IPS-NIHi7 (cell line): ENCODE measurements at regions not wholly inside any gene's neighbourhood (a gene's known extent, or its start where the extent isn't known, plus 50 kb on each side); places are given as distances from the start of the nearest gene placed in this dataset.
A peak's percentile ranks its signal among the peaks of the same experiment; 100 is the strongest.

Experiments used
- DNase-seq: peaks from one replicate; pipeline ENCODE4 v3.0.0; 2012; ENCODE audit warnings: mixed read lengths; ENCODE audit errors: extremely low spot score

DNA sequence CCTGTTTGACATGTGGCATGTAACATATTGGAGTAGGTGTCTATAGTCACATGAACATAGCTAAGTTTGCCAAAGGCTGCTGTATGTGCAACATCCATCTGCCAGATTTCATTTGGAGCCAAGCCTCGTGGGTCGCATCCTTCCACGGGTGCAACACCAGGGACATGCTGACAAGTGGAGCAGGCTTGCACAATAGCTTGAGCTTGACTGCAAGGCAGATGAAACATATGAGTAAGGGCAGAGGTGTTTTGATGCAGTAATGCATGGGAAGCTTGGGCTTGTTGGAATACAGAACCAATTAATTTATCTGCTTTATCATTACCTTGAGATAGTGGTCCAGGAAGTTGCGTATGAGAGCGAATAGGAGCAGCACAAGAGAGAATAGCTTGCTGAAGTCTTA is 74.1 kb upstream of the BTN3A2 start:
- DNase-seq = no peak

DNA sequence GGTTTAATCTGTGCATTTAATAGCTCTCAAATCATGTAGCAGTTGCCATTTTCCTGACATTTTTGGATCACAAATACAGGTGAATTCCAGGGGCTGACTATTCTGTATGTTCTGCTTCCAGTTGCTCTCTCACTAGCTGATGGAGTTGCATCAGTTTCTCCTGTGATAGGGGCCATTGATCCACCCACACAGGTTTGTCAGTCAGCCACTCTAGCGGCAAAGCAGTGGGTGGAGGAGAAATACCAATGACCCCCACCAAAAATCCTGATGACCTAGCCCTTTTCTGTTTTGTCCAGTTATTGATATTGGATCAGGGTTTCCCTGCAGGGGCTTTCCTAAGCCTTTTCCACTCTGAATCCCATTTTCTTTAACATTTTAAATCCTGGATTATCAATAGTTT is 72.3 kb upstream of the BTN3A2 start:
- DNase-seq = no peak

DNA sequence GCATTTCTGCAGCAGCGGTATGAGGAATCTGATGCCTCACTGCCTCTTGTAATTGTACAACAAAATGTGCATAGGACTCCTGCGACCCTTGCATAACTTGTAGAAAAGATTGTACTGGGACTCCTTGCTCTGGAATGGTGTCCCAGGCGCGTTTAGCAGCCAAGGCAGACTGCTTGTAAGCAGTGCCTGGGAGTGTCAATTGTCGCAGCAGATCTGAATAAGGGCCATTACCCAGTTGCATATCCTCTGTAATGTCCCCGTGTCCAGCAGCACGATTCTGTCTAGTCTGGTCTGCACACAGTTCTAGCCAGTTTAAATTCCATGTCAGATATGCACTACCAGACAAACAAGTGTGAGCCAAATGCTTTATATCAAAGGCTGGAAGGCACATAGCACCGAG is 70.7 kb upstream of the BTN3A2 start:
- no peak for DNase-seq

DNA sequence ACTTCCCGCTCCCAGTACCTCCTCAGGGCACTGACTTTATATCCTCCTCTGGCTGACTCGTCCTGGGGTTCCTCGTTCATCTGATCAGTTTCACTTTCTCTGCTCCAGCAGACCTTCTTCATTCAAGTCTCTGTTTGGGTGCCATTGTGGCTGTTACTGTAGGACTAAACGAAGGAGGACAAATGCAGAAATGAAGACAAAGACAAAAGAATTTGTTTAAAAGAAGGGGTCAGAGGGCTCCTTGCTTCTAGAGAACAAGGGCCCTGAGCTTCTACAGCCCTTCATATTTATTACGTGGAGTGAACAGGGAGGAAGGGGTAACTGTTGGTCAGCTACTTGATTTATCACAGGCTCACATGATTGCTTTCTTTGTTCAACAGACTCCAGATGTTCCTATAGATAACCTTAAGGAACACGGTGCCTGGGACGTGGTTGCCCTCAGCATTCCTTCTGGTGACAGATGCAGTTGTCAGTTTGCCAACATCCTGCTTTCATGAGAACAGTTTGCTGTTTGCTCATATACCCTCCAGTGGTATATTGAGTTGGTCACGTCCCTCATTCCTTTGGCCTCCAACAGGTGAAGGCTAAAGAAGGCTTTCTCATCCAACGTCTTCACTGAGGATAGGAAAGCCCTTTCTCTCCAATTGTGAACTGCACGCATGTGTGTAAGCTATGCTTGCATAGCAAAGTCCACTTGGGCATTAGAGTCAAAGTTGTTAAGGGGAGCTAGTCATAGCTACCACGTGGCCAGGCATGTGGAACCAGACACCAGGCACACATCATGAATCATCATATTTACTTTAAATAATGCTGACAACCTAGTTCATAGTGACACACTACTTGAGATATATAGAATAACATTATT is 69.1 kb upstream of the BTN3A2 start:
- DNase-seq = no peak

DNA sequence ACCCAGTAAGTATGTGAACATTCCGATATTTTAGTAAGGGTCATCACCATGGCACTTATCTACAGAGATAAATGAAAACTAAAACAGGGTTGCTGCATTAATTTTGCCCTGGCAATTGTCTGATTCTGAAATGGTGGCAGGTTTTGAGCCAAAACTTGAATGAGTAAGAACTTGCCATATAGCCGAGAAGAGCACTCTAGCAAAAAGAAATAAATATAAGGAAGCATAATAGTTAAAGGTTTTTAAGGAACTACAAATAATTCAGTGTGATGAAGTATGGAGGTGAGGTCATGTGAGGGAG is 68.5 kb upstream of the BTN3A2 start:
- DNase-seq = no peak

DNA sequence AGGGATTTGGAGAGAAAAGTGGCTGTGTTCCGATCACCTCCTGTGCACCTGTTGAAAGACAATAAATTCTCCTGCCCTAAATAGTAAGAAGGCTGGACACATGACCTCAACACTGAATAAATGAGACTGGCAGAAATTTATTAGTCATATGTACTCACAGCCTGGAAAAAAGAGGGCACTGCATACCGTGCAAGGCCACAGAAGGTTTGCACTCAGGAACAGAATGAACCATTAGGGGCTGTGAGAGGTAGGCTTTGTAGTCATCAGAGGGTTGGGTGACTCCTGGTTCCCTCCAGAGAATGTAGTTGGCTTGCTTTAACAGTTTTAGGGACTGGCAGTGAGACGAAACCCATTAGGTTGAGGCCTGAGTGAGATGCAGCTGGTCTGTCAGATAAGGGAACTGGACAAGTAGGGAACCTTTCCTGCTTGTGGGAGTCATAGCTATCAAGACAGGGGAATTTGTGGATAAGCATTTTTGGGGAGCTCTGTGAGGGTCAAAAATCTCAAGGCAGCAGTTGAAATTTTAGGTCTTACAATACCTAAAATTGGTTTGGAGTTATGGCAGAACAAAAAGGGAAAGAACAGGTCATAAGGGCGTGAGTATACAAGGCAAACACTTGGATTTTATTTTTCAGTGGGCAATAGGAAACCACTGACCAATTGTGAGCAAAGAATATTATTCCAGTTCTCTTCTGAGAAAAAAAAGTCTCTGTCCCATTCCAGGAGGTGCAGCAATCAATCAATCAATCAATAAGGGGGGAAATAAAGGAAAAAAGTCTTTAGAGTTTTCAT is 67.9 kb upstream of the BTN3A2 start:
- no peak for DNase-seq

DNA sequence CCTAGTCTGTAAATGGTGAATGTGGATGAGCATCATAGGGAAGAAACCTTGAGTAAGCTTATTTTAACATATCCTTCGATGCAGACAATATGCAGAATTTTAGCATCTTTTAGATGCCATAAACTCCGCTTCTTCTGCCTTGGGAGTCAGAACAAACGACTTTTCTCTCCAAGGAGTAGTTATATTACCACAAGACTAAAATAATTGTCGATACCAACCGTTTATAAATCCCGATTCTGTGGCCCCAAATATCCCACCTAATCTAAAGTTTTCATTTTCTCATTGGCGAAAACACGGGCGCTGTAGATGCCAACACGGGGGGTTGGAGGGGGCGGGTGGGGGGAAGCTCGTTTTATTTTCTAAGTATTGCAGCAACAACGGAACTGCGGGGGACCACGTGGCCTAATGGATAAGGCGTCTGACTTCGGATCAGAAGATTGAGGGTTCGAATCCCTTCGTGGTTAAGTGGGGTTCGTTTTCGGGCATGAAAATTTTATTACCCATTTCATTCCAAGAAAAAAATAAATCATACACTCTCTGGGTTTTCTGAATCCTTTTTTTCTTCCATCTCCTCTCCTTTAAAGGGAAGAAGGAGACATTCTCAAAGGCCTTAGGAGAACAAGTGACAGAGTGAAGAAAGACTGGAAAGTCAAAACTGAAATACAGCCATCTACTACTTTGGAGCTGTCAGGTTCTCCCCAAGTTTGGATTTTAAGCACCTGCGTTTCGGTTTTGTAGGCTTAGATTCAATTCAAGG is 65.5 kb upstream of the BTN3A2 start:
- no peak for DNase-seq

DNA sequence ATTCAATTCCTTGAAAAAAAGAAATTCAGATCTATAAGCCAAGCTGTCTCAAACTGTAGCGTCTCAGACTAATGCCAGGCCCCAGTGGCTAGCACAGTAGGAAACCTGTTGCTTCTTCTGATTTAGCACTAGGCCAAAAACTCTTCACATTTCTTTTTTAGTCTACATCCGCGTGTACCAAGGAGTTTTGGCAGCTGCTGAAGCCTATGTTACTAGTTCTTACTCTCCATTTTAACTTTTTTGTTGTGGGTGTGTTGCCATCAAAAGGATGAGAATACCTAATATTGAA is 65.0 kb upstream of the BTN3A2 start:
- no peak for DNase-seq

DNA sequence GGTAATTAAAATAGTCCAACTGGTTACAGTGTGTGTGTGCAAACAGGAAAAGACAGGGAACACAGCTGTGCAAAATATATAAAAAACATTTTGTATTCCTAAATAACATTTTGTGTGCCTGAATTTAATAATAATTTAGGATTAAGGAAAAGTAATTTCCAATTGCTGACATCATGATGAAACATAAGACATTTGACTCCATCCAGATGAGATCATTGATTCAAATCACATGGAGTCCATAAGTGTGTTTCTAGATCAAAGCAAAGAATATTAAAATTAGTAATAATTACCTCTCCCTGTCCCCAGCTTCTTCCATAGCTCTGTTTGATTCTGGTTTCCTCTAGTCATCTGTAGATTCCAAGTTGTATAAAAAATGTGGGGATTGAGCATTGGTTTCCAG is 64.6 kb upstream of the BTN3A2 start:
- no peak for DNase-seq

DNA sequence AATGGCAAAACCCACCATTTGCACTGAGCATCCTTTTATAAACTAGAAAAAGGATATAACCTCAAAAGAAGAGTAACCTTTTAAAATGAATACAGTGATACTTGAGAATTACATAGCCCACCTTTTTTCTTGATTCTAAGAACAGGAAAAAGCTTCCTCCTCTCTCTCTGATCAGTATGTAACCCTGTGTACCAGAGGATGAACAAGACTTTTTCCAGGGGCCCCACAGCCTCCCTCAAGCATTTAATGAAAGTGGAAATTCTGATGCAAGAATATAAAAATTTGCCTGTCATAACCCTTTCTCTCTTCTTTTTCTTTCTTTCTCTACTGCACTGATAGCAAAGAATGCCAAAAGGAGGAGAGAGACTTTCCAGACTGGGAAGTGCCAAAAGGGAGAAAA is 64.2 kb upstream of the BTN3A2 start:
- no peak for DNase-seq

DNA sequence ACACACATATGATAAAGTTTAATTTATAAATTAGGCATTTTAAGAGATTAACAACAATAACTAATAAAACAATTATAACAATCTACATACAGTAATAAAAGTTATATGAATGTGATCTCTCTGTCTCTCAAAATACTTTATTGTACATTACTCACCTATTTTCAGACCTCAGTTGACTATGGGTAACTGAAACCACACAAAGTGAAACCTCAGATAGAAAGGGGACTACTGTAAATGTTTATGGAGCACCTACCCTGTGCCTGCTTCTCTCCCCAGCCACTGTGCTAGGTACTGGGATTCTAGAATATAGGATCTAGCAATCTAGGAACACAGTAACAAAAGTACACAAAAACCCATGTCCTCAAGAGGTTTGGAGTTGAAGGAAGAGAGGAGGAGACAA is 63.4 kb upstream of the BTN3A2 start:
- no peak for DNase-seq

DNA sequence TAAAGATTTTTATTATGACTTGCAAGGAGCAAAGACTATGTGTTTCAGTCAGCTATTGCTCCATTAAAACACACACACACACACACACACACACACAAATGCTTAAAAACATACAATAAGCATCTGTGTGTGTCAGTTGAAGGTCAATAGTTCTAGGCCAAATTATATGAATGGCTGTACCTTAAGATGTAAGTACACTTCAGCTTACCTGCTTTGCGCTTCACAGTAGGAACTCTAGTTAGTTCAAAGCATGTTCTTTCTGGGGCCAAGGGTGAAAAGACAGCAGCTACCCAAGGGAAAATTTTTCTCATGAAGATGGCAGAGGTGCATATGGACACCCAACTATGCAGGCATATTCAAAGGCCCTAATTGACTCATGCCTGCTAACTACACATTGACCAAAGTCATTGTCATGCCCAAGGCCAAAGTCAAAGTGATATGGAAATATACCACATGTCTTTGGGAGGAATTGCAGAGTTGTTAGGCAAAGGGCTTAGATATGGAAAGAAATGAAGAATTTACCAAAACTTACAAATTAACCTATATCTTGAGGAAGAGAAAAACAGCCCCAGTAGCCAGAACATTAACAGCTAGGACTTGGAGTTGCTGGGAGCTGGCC is 61.9 kb upstream of the BTN3A2 start:
- DNase-seq = no peak

DNA sequence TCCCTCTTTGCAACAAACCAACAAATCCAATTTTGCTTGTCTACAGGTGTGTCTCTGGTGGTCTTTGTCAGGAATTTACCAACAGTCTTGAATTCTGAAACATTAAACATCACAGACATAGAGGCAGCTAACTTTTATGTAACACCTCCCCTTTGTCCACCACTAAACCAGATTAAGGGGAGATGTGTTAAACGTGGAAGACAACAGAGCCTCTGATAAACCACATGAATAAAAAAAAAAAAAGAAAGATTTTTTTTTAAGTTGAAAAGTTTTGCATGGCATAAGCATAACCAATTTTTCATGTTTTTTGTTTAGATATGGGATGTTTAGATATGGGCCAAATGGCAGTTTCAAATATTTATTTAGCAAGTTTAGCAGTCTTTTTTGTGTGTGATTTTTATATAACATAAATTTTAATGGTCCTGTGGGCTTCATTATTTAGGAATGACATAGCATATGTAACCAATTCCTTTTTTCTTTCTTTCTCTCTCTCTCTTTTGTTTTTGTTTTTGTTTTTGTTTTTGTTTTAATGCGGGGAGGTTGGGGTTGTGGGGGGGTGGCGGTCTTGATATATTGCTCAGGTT is 60.7 kb upstream of the BTN3A2 start:
- no peak for DNase-seq

DNA sequence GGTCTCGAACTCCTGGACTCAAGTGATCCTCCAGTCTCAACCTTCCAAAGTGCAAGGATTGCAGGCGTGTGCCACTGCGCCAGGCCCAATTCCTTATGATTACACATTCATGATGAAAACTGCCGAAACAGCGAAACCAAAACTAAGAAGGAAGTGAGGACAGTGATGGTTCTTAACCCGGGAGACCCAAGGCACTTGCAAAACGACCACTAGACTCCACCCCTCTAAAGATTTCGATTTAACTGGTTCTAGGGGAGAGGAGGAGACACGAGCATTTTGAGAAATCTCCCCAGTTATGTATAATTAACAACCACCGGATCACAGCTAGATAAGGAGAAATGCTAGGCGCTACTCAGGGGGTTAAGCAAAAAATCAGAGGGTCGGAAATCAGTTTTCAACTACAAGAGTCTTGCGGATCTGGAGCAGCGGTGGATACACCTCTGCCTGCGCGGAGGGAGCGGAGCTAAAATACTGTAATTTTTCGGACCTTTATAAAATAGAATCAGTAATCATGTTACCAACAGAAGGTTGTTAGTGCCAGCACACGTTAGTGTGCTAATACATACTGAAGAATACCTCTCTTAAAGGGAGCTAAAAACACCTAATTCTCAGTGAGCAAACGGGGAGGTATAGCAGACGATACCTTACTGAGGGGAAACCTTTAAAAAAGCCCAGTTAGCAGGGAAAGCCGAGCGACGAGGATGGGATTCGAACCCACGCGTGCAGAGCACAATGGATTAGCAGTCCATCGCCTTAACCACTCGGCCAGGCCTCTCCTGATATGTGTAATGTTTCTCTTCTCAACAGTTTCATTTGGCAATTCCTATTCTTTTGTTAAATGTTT is 60.0 kb upstream of the BTN3A2 start:
- DNase-seq = peak; percentile 61

DNA sequence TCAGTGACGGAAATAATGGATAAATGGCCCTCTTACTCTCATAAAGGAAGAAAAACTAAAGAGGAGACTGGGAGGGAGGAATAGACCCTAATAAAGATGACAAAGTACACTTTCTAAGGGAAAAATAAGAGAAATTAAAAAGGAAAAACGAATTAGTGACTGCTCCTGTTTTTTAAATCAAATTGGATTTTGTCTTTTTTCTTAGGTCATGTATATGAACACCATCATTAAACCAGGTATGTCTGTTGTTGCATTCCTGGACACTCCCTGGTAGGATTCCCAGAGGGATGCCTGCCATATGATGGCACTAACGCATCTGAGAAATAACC is 59.4 kb upstream of the BTN3A2 start:
- DNase-seq = no peak

DNA sequence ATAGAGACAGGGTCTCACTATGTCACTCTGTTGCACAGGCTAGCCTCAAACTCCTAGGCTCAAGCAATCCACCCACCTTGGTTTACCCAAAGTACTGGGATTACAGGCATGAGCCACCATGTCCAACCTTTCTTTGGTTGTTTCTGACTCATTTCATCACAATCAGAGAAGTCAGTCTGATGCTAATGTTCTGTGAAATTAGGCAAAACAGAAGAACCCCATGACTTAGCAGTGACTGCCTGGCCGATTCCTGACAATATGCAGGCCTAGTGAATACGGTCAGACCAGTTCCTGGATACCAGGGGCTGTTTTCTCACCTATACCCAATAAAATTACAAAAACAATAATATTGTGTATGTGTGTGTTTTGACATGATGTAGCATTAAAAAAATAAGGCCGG is 58.8 kb upstream of the BTN3A2 start:
- DNase-seq = no peak

DNA sequence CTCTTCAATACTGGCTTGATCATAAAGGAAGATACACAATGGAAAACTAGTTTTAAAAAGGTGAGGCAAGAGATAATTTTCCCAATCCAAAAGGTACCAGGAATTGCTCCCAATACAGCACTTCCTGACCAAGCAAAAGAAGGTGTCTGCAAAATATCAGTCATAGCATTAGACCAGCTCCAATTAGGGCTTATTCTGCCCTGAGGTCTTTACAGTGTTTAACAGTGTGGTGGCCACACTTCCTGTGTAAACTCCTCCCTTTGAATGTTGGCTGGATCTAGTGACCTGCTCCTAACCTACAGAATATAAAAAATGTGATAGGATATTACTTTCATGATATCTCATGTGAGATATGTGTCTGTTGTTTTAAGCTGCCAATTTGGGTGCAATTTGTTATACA is 57.1 kb upstream of the BTN3A2 start:
- no peak for DNase-seq

DNA sequence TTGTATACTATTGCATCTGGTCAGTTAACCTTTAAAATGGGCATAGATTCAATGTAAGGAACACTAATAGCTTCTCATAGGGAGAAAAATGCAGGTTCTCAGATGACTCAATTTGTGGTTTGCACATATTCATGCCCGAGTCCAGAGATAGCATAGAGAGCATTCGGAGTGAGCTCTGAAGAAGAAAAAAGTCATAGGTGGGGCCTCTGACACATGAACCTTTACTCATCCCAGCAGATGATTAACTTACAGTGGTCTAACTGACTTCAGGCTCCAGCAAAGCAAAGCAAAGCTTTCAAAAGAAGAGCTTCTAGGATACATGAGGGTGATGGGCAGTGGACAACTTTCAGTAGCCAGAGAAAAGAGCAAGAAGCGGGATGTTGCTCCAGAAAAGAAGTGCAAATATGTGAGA is 55.3 kb upstream of the BTN3A2 start:
- DNase-seq = no peak

DNA sequence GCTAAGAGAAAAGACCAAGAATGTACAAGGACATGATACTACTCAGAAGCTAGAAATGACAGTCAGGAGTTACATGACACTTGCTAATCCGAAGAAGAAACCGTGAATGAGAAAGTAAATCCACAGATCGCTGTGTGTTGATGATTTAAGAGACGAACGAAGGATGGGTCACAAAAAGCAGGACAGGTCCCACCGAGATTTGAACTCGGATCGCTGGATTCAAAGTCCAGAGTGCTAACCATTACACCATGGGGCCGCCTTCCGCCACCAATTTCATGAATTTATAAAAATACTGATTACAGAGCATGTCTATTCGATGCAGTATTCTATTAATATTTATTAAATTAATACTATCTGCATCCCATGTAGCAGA is 54.0 kb upstream of the BTN3A2 start:
- no peak for DNase-seq

DNA sequence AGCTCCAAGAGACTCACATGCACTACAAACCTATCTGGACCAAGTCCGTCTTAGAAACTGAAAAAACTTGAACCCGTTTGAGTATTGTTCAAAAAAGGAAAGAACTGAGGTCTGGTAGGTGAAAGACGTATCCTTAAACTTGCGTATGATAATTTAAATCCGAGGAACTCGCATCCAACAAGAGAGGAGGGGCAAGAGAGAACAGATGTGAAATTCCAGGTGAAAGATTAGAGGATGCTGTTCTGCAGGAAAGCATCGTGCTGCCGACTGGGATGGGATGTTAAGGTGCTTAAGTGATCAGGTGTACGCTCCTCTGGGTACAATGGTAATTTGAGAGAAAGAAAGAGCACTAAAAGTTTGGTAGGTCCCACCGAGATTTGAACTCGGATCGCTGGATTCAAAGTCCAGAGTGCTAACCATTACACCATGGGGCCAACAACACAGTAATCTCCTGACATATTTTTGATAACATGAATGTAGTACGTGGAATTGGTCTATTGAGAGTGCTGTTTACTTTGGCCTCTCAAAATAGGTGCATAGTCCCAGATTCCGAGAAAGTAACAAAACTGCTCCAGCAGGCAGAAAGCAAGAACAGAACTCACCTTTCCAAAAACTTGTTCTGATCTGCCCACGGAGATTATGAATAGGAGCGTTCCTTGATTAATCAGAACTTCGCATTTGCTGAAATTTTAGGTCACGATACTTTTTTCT is 53.5 kb upstream of the BTN3A2 start:
- DNase-seq = peak; percentile 26

DNA sequence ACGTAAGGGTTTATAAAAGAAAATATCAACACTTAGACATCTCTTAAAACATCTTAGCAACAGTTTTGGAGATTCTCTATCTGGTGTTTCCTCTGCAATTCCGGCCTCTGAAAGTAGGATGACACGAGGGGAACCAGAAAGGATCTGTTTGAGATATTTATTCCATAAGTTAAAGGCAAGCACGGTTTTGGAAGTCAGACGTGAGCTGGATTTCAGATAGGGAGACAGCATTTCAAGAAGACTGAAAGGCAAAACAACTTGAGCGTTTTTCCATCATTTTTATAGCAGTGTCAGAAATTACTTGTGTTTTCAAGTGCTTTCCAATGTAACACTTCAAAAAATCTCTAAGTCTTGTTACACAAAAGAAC is 52.9 kb upstream of the BTN3A2 start:
- DNase-seq = no peak
